Brain microvascular endothelial cell (primary cell): ENCODE measurements at regions not wholly inside any gene's neighbourhood (a gene's known extent, or its start where the extent isn't known, plus 50 kb on each side); places are given as distances from the start of the nearest gene placed in this dataset.
"Not testable (repeated sequence)": the region's sequence is repeated elsewhere in the genome, so short reads cannot be mapped to it uniquely, and the experiment has no call there.

ENCODE experiments used
- DNase-seq: peaks from one replicate; pipeline ENCODE4 v3.0.0-alpha.2; 2020
- H3K27ac ChIP-seq: fragments of 250-450 bp; sonication (Bioruptor Pico); 2 replicates; pipeline ENCODE4 v1.5.1; 2020; ENCODE audit warnings: mild to moderate bottlenecking, moderate library complexity
- H3K27me3 ChIP-seq: fragments of 250-450 bp; sonication (Bioruptor Pico); replicated peaks from 2 replicates; pipeline ENCODE4 v1.5.1; 2020; ENCODE audit warnings: mild to moderate bottlenecking
- H3K36me3 ChIP-seq: fragments of 250-450 bp; sonication (Bioruptor Pico); replicated peaks from 2 replicates; pipeline ENCODE4 v1.5.1; 2020; ENCODE audit warnings: mild to moderate bottlenecking
- H3K4me3 ChIP-seq: 2 replicates; pipeline ENCODE4 v1.5.1; 2011; ENCODE audit warnings: low read depth, mild to moderate bottlenecking, control low read depth, low read length, moderate library complexity
- CTCF ChIP-seq: IDR thresholded peaks from 2 replicates; pipeline ENCODE4 v1.5.1; 2011; ENCODE audit warnings: low read depth, mild to moderate bottlenecking, moderate library complexity, low read length, control low read depth, inconsistent platforms; ENCODE audit errors: missing control alignments
- in situ Hi-C: cut with HindIII; loops from 2 replicates; pipeline ENCODE4 v1.10.0; 2017; ENCODE audit warnings: low sequenced_read_pairs, low pct_ligation_motif_present

GRCh38 chr12:67716817-67717216 lies 68.3 kb downstream of the DYRK2 start:
- DNase-seq = no peak
- no peaks in the 10 kb centered on the region for H3K36me3 ChIP-seq
- no peak overlapping the region for H3K4me3 ChIP-seq
- TF ChIP-seq CTCF = no peak
- H3K27ac ChIP-seq = no peak overlapping the region
- H3K27me3 ChIP-seq = no peaks in the 10 kb centered on the region
- in situ Hi-C loops = no loop called here

GRCh38 chr12:67719303-67719702 lies 70.8 kb downstream of the DYRK2 start:
- in situ Hi-C loops, DNase-seq, H3K27ac ChIP-seq: not testable (repeated sequence)

GRCh38 chr12:67720351-67720856 lies 71.9 kb downstream of the DYRK2 start:
- TF ChIP-seq CTCF = no peak
- no peak overlapping the region for H3K27ac ChIP-seq
- DNase-seq = peak; percentile 74
- H3K27me3 ChIP-seq = no peaks in the 10 kb centered on the region
- H3K36me3 ChIP-seq = no peaks in the 10 kb centered on the region
- in situ Hi-C loops = no loop called here
- H3K4me3 ChIP-seq = no peak overlapping the region

More at GRCh38 chr12:67719303-67719702, 70.8 kb downstream of the DYRK2 start:
- H3K36me3 ChIP-seq, H3K27me3 ChIP-seq, H3K4me3 ChIP-seq: not testable (repeated sequence)

- TF ChIP-seq CTCF = no peak
- H3K36me3 ChIP-seq = no peaks in the 10 kb centered on the region
- no peaks in the 10 kb centered on the region for H3K27me3 ChIP-seq
- no peak for DNase-seq
- H3K4me3 ChIP-seq = no peak overlapping the region
- H3K27ac ChIP-seq = no peak overlapping the region
- in situ Hi-C loops = no loop called here
Observed at GRCh38 chr12:67721248-67721647, 72.7 kb downstream of the DYRK2 start.

GRCh38 chr12:67722296-67722695 lies 73.8 kb downstream of the DYRK2 start:
- Histone ChIP-seq H3K27ac (no peak overlapping the region), H3K27me3 (no peaks in the 10 kb centered on the region), H3K4me3 (no peak overlapping the region), H3K36me3 (no peaks in the 10 kb centered on the region)
- DNase-seq = no peak
- TF ChIP-seq CTCF = no peak
- in situ Hi-C loops = no loop called here

- Histone ChIP-seq H3K27ac (no peak overlapping the region), H3K36me3 (no peaks in the 10 kb centered on the region), H3K27me3 (no peaks in the 10 kb centered on the region), H3K4me3 (no peak overlapping the region)
- no peak for TF ChIP-seq CTCF
- in situ Hi-C loops = no loop called here
- no peak for DNase-seq
Observed at GRCh38 chr12:67726868-67727267, 78.3 kb downstream of the DYRK2 start.
